HepG2 (cell line): ENCODE measurements at regions not wholly inside any gene's neighbourhood (a gene's known extent, or its start where the extent isn't known, plus 50 kb on each side); places are given as distances from the start of the nearest gene placed in this dataset.
A peak's percentile ranks its signal among the peaks of the same experiment; 100 is the strongest.

Experiments
- ATAC-seq: fragments of 200-7000 bp; cut with Tn5 transposase; 3 replicates; pipeline ENCODE4 v1.9.1; 2020; ENCODE audit warnings: mild to moderate bottlenecking, moderate library complexity
- BruUV-seq: library from RNA; stranded (reverse); fragments of 400-500 nt; replicated peaks from 2 replicates; lab custom pipeline; 2021; lab: Mats Ljungman, UMichigan
- CTCF ChIA-PET: fragments of 300-600 bp; formaldehyde crosslinking; extraction: SDS; loops from one replicate; lab custom pipeline; 2021; ENCODE audit warnings: low total read pairs, inconsistent platforms, low intra/inter-chr PET ratio; lab: Yijun Ruan, JAX
- POLR2A ChIA-PET: fragments of 350-600 bp; sonication (Branson Sonifier 250); formaldehyde crosslinking; loops from one replicate; lab custom pipeline; 2020; ENCODE audit warnings: antibody characterized with exemption, inconsistent platforms; lab: Yijun Ruan, JAX
- DNase-seq: peaks from one replicate; pipeline ENCODE4 v3.0.0-alpha.2; 2015; ENCODE audit warnings: low spot score
- FAIRE-seq: peaks from 3 replicates; lab custom pipeline; 2011; peaks lifted over from hg19 to GRCh38; lab: Jason Lieb, UNC
- H2AFZ ChIP-seq: one replicate; pipeline ENCODE4 v1.6.1; 2011; ENCODE audit warnings: low read length, inconsistent platforms
- H3K27ac ChIP-seq: fragments of 300-600 bp; 3 replicates; pipeline ENCODE4 v1.8.0; 2011; ENCODE audit warnings: mixed run types, mild to moderate bottlenecking, mixed read lengths, low read length, inconsistent platforms; ENCODE audit not compliant: insufficient read depth; ENCODE audit errors: extremely low read length
- H3K27me3 ChIP-seq, 2 experiments: fragments of 200-600 bp in 1 of 2; 2 replicates in 1 of 2; 3 replicates in 1 of 2; pipeline versions ENCODE4 v1.6.0 to v1.8.0; 2011; ENCODE audit warnings: low read length in 2 of 2, mild to moderate bottlenecking in 2 of 2, moderate library complexity in 2 of 2, inconsistent platforms in 1 of 2; ENCODE audit not compliant: insufficient read depth in 2 of 2, control insufficient read depth in 1 of 2
- H3K36me3 ChIP-seq, 2 experiments: fragments of 200-600 bp in 1 of 2; replicated peaks in 1 of 2; 2 replicates in 1 of 2; 3 replicates in 1 of 2; pipeline versions ENCODE4 v1.5.1 to v1.8.0; 2011; ENCODE audit warnings: low read length in 2 of 2, inconsistent platforms in 1 of 2; ENCODE audit not compliant: insufficient read depth in 2 of 2, control insufficient read depth in 1 of 2
- H3K4me1 ChIP-seq: 2 replicates; pipeline ENCODE4 v1.5.1; 2012; ENCODE audit warnings: low read length, inconsistent platforms; ENCODE audit not compliant: insufficient read depth
- H3K4me2 ChIP-seq: 2 replicates; pipeline ENCODE4 v1.6.0; 2011; ENCODE audit warnings: low read depth, low read length, inconsistent platforms
- H3K4me3 ChIP-seq, 3 experiments: fragments of 200-600 bp in 1 of 3; sonication (generic), shearing (Covaris generic) in 1 of 3; replicated peaks in 1 of 3; 2 replicates each; pipeline ENCODE4 v1.5.1; 2011 to 2016; ENCODE audit warnings: low read length in 3 of 3, inconsistent platforms in 2 of 3, low read depth in 2 of 3, mild to moderate bottlenecking in 2 of 3, control low read depth in 1 of 3, mixed read lengths in 1 of 3; ENCODE audit not compliant: insufficient read depth in 1 of 3
- H3K79me2 ChIP-seq: one replicate; pipeline ENCODE4 v1.6.1; 2011; ENCODE audit warnings: low read length, inconsistent platforms; ENCODE audit not compliant: insufficient read depth
- H3K9ac ChIP-seq: 2 replicates; pipeline ENCODE4 v1.6.0; 2011; ENCODE audit warnings: mild to moderate bottlenecking, low read depth, low read length, inconsistent platforms; ENCODE audit not compliant: insufficient read depth
- H3K9me3 ChIP-seq: 2 replicates; pipeline ENCODE4 v1.5.1; 2012; ENCODE audit warnings: mild to moderate bottlenecking, low read length
- H4K20me1 ChIP-seq: 2 replicates; pipeline ENCODE4 v1.6.0; 2011; ENCODE audit warnings: inconsistent platforms, mild to moderate bottlenecking, low read length, moderate library complexity; ENCODE audit not compliant: insufficient read depth
- CEBPB ChIP-seq: IDR thresholded peaks from 2 replicates; pipeline ENCODE4 v1.6.1; 2011; ENCODE audit warnings: low read depth, low read length, improper control_type of control experiment, borderline replicate concordance
- HMGXB3 ChIP-seq: sonication (generic); formaldehyde crosslinking; IDR thresholded peaks from 2 replicates; pipeline ENCODE4 v1.4.0; 2020; ENCODE audit warnings: missing genetic modification reagents, borderline replicate concordance
- NR3C1 ChIP-seq: sonication (generic); formaldehyde crosslinking; IDR thresholded peaks from 2 replicates; pipeline ENCODE4 v1.4.0; 2020; ENCODE audit warnings: missing genetic modification reagents
- PTBP1 ChIP-seq: fragments of 200-400 bp; formaldehyde crosslinking; IDR thresholded peaks from 2 replicates; pipeline ENCODE4 v1.6.1; 2018; ENCODE audit warnings: low read length, low read depth; ENCODE audit not compliant: poor library complexity, severe bottlenecking
- RFX3 ChIP-seq: IDR thresholded peaks from 2 replicates; pipeline ENCODE4 v1.6.1; 2016; ENCODE audit warnings: missing biosample characterization, missing genetic modification reagents
- SIN3A ChIP-seq: IDR thresholded peaks from 2 replicates; pipeline ENCODE4 v1.6.1; 2011; ENCODE audit warnings: low read depth, mild to moderate bottlenecking, control low read depth, low read length, borderline replicate concordance
- SIX1 ChIP-seq: sonication (generic); formaldehyde crosslinking; IDR thresholded peaks from 2 replicates; pipeline ENCODE4 v1.4.0; 2020; ENCODE audit warnings: missing genetic modification reagents, borderline replicate concordance
- SRY ChIP-seq: sonication (generic); formaldehyde crosslinking; IDR thresholded peaks from 2 replicates; pipeline ENCODE4 v1.8.0; 2022; ENCODE audit warnings: mild to moderate bottlenecking, missing genetic modification reagents
- STAT6 ChIP-seq: sonication (generic); formaldehyde crosslinking; IDR thresholded peaks from 2 replicates; pipeline ENCODE4 v1.4.0; 2020; ENCODE audit warnings: missing genetic modification reagents, mild to moderate bottlenecking, borderline replicate concordance
- ZNF644 ChIP-seq: IDR thresholded peaks from 2 replicates; pipeline ENCODE4 v1.6.1; 2016; ENCODE audit warnings: low read depth
- ZNF781 ChIP-seq: sonication (generic); formaldehyde crosslinking; IDR thresholded peaks from 2 replicates; pipeline ENCODE4 v1.5.1; 2020; ENCODE audit warnings: borderline replicate concordance, mild to moderate bottlenecking, missing genetic modification reagents; ENCODE audit errors: not compliant biosample characterization
- ZNF782 ChIP-seq: sonication (generic); formaldehyde crosslinking; IDR thresholded peaks from 2 replicates; pipeline ENCODE4 v1.4.0; 2020; ENCODE audit warnings: missing genetic modification reagents, mild to moderate bottlenecking, borderline replicate concordance
- WGBS: methylation state at CpG from one replicate; pipeline ENCODE4 v1.1.6; 2017; ENCODE audit warnings: low lambda C conversion rate; 5-methylcytosine and 5-hydroxymethylcytosine counted together
- in situ Hi-C: cut with HindIII; loops from 2 replicates; pipeline ENCODE4 v1.10.0; 2017; ENCODE audit warnings: low pct_unique_long_range_greater_than_20kb; ENCODE audit not compliant: extremely low pct_ligation_motif_present
- intact Hi-C: fragments of 100-400 bp; cut with micrococcal nuclease; formaldehyde crosslinking; loops from one replicate; pipeline ENCODE4 v1.10.0; 2022; ENCODE audit not compliant: unreplicated experiment

- no TSS peak for BruUV-seq
- POLR2A ChIA-PET, result no interaction called here
- FAIRE-seq, result no peak
These were observed 703.9 kb downstream of the BRINP1 start for GRCh38 chr9:118665226-118665919.

GRCh38 chr9:118670011-118670953, 699.0 kb downstream of the BRINP1 start:
- H3K4me1 ChIP-seq, result no peaks in the 10 kb centered on the region
- no TSS peak for BruUV-seq
- no peak overlapping the region for H3K9ac ChIP-seq
- H3K4me3 ChIP-seq, result no peak overlapping the region
- no peaks in the 10 kb centered on the region for H3K27me3 ChIP-seq
- ChIA-PET POLR2A (no interaction called here), CTCF (no interaction called here)
- ATAC-seq, result no peak
- no peaks in the 10 kb centered on the region for H3K79me2 ChIP-seq
- H3K4me2 ChIP-seq, result no peak overlapping the region
- 34% methylated on average over 11 of the region's 11 CpGs for WGBS
- in situ Hi-C loops (no loop called here), intact Hi-C loops (no loop called here)
- H2AFZ ChIP-seq, result no peak overlapping the region
- FAIRE-seq, result no peak
- no peak overlapping the region for H3K27ac ChIP-seq
- H4K20me1 ChIP-seq, result no peaks in the 10 kb centered on the region
- no peak for DNase-seq
- H3K9me3 ChIP-seq, result peaks cover 77% of the 10 kb centered on the region
- H3K36me3 ChIP-seq, result no peaks in the 10 kb centered on the region
- no peak for TF ChIP-seq SRY
- TF ChIP-seq HMGXB3 (CRISPR knock-in tag), result no peak
- TF ChIP-seq ZNF644 (CRISPR knock-in tag), result no peak
- TF ChIP-seq STAT6, result no peak

More at GRCh38 chr9:118665226-118665919, 703.9 kb downstream of the BRINP1 start:
- intact Hi-C loops (no loop called here), in situ Hi-C loops (no loop called here)
- ATAC-seq (no peak), DNase-seq (no peak)
- Histone ChIP-seq H3K36me3 (no peaks in the 10 kb centered on the region), H3K4me3 (no peak overlapping the region), H3K27ac (no peak overlapping the region), H3K4me2 (no peak overlapping the region), H3K79me2 (no peaks in the 10 kb centered on the region), H4K20me1 (no peaks in the 10 kb centered on the region), H3K4me1 (no peaks in the 10 kb centered on the region), H2AFZ (no peak overlapping the region), H3K9ac (no peak overlapping the region), H3K27me3 (no peaks in the 10 kb centered on the region), H3K9me3 (peaks cover 77% of the 10 kb centered on the region)
- TF ChIP-seq SIN3A, result no peak
- no peak for TF ChIP-seq RFX3 (CRISPR knock-in tag)
- no peak for TF ChIP-seq NR3C1
- TF ChIP-seq SIX1 (CRISPR knock-in tag), result no peak
- TF ChIP-seq PTBP1, result no peak
- TF ChIP-seq CEBPB, result 0 out of 2 replicates have a peak, but pooled peaks have one; percentile 4
- no peak for TF ChIP-seq ZNF782 (CRISPR knock-in tag)
- TF ChIP-seq ZNF781 (CRISPR knock-in tag), result no peak
- 3% methylated on average over 4 of the region's 4 CpGs for WGBS
- CTCF ChIA-PET, result no interaction called here
